Uterus (tissue), 3 donors: ENCODE measurements at regions not wholly inside any gene's neighbourhood (a gene's known extent, or its start where the extent isn't known, plus 50 kb on each side); places are given as distances from the start of the nearest gene placed in this dataset.

ENCODE experiments used
- DNase-seq, 2 donors: peaks; one replicate each; pipeline ENCODE4 v3.0.0-alpha.2; 2019 to 2020
- H3K27ac ChIP-seq, 2 donors: fragments of 200-600 bp; sonication (generic); 1 replicate in 1 of 2; 2 replicates in 1 of 2; pipeline ENCODE4 v1.5.1; 2016 to 2018
- H3K27me3 ChIP-seq, 2 donors: fragments of 200-600 bp; sonication (generic); one replicate each; pipeline ENCODE4 v1.5.1; 2018 to 2019; ENCODE audit warnings: control low read depth in 1 of 2
- H3K36me3 ChIP-seq, 2 donors: fragments of 200-600 bp; sonication (generic); one replicate each; pipeline ENCODE4 v1.5.1; 2019; ENCODE audit warnings: control low read depth in 1 of 2
- H3K4me1 ChIP-seq, 2 donors: fragments of 200-600 bp; sonication (generic); one replicate each; pipeline ENCODE4 v1.5.1; 2018 to 2019; ENCODE audit warnings: control low read depth in 1 of 2
- H3K4me3 ChIP-seq, 2 donors: fragments of 200-600 bp; sonication (generic); 1 replicate in 1 of 2; 2 replicates in 1 of 2; pipeline ENCODE4 v1.5.1; 2018 to 2019; ENCODE audit warnings: mild to moderate bottlenecking in 1 of 2
- H3K9me3 ChIP-seq, 2 donors: fragments of 200-600 bp; sonication (generic); one replicate each; pipeline ENCODE4 v1.5.1; 2019; ENCODE audit warnings: control low read depth in 1 of 2
- POLR2A ChIP-seq, 2 donors: fragments of 450-650 bp; IDR thresholded peaks; one replicate each; pipeline ENCODE4 v1.6.1; 2016; ENCODE audit warnings: antibody characterized with exemption in 2 of 2, mild to moderate bottlenecking in 1 of 2, moderate library complexity in 1 of 2
- intact Hi-C: fragments of 100-400 bp; cut with DNase I; formaldehyde crosslinking; loops from one replicate; pipeline ENCODE4 v1.15.1; 2023; ENCODE audit warnings: low total_unique reads
- TF ChIP-seq, protein P1 (sequence below), 4 experiments: fragments of 200-600 bp in 2 of 4; fragments of 450-650 bp in 2 of 4; sonication (generic) in 2 of 4; IDR thresholded peaks; one replicate each; pipeline ENCODE4 v1.5.1; 2016 to 2019; ENCODE audit warnings: antibody characterized with exemption in 4 of 4, mild to moderate bottlenecking in 2 of 4, moderate library complexity in 1 of 4
- donor health status: DM: yes; HTN: yes; CAD: no.

DNA sequence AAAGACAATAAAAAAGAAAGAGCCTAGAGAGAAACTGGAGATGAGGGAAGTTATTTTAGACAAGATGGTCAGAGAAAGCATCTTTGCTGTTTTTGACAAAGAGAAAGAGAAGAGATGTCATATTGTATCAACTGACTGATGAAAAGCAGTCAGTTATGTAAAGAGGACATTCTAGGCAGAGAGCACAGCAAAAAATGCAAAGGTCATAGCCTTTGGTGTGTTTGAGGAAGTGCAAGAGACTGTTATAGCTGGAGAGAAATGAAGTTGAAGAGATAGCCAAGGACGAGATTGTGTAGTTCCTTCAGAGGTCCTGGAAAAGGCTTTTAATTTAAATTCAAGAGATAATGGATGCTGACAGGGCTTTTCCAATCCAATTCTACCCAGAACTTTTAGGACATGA, 342.4 kb downstream of the RASEF start:
- H3K4me1 ChIP-seq: no peaks in the 10 kb centered on the region
- H3K27ac ChIP-seq: no peak overlapping the region
- DNase-seq: no peak
- no peaks in the 10 kb centered on the region for H3K36me3 ChIP-seq
- no peak overlapping the region for H3K4me3 ChIP-seq
- TF ChIP-seq, protein P1, sequence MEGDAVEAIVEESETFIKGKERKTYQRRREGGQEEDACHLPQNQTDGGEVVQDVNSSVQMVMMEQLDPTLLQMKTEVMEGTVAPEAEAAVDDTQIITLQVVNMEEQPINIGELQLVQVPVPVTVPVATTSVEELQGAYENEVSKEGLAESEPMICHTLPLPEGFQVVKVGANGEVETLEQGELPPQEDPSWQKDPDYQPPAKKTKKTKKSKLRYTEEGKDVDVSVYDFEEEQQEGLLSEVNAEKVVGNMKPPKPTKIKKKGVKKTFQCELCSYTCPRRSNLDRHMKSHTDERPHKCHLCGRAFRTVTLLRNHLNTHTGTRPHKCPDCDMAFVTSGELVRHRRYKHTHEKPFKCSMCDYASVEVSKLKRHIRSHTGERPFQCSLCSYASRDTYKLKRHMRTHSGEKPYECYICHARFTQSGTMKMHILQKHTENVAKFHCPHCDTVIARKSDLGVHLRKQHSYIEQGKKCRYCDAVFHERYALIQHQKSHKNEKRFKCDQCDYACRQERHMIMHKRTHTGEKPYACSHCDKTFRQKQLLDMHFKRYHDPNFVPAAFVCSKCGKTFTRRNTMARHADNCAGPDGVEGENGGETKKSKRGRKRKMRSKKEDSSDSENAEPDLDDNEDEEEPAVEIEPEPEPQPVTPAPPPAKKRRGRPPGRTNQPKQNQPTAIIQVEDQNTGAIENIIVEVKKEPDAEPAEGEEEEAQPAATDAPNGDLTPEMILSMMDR (IDR thresholded peaks at IDR 0.05): no peak
- no peak for TF ChIP-seq POLR2A (IDR thresholded peaks at IDR 0.05)
- H3K9me3 ChIP-seq: no peaks in the 10 kb centered on the region
- H3K27me3 ChIP-seq: no peaks in the 10 kb centered on the region
- intact Hi-C loops: no loop called here

DNA sequence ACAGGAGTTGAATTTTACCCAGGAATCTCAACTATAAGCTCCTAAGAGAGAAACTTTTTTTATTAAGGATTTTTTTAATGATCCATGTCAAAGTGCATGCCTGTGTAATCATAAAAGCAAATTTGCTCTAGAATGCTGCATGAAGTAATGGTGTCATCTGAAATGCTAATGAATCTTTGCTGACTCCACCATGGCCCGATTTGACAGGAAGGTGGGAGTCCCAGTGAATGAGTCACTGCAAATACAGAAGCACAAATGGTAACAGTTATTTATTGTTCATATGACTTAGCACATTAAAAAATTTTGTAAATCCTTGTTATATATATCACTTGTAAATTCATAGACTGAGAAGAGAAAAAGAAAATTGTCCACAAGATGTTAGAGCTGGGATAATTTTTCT, 341.3 kb downstream of the RASEF start:
- Histone ChIP-seq H3K36me3 (no peaks in the 10 kb centered on the region), H3K27me3 (no peaks in the 10 kb centered on the region), H3K4me1 (no peaks in the 10 kb centered on the region), H3K4me3 (no peak overlapping the region), H3K27ac (no peak overlapping the region), H3K9me3 (no peaks in the 10 kb centered on the region)
- intact Hi-C loops: no loop called here
- TF ChIP-seq, protein P1 (IDR thresholded peaks at IDR 0.05): no peak
- TF ChIP-seq POLR2A (IDR thresholded peaks at IDR 0.05): no peak
- no peak for DNase-seq

DNA sequence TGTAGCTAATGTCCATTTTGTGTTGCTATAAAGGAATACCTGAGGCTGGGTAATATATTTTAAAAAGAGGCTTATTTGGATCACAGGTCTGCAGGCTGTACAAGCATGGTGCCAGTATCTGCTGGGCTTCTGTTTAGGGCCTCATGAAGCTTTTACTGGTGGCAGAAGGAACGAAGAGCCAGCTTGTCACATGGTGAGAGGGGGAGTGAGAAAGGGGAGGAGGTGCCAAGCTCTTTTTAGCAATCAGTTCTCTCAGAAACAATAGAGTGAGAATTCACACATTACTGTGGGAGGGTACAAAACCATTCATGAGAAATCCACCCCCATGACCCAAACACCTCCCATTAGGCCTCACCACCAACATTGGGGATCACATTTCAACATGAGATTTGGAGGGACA, 340.9 kb downstream of the RASEF start:
- no peaks in the 10 kb centered on the region for H3K4me1 ChIP-seq
- no peak for DNase-seq
- H3K36me3 ChIP-seq: no peaks in the 10 kb centered on the region
- intact Hi-C loops: no loop called here
- no peak overlapping the region for H3K4me3 ChIP-seq
- H3K9me3 ChIP-seq: no peaks in the 10 kb centered on the region
- TF ChIP-seq, protein P1 (IDR thresholded peaks at IDR 0.05): no peak
- TF ChIP-seq POLR2A (IDR thresholded peaks at IDR 0.05): no peak
- H3K27ac ChIP-seq: no peak overlapping the region
- H3K27me3 ChIP-seq: no peaks in the 10 kb centered on the region

DNA sequence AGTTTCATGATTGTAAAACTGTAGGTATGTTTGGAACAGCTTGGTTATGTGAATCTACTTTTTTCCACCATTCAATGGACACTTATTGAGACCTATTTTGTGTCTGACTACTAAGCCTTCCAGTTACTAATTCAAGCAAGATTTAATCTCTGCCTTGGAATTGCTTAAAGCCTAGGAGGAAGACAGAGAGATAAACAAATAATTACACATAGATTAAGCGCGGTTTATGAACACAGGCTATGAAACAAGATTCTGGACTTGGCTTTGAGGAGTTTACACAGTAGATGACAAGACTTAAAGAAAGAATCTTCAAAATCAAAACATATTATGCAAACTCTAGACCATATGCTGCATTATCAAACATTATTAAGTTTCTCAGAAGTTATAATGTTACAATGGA, 340.4 kb downstream of the RASEF start:
- H3K27me3 ChIP-seq: no peaks in the 10 kb centered on the region
- no peak for TF ChIP-seq POLR2A (IDR thresholded peaks at IDR 0.05)
- TF ChIP-seq, protein P1 (IDR thresholded peaks at IDR 0.05): no peak
- H3K9me3 ChIP-seq: no peaks in the 10 kb centered on the region
- no peaks in the 10 kb centered on the region for H3K36me3 ChIP-seq
- no peak overlapping the region for H3K4me3 ChIP-seq
- no peaks in the 10 kb centered on the region for H3K4me1 ChIP-seq
- intact Hi-C loops: no loop called here
- DNase-seq: no peak
- H3K27ac ChIP-seq: no peak overlapping the region

DNA sequence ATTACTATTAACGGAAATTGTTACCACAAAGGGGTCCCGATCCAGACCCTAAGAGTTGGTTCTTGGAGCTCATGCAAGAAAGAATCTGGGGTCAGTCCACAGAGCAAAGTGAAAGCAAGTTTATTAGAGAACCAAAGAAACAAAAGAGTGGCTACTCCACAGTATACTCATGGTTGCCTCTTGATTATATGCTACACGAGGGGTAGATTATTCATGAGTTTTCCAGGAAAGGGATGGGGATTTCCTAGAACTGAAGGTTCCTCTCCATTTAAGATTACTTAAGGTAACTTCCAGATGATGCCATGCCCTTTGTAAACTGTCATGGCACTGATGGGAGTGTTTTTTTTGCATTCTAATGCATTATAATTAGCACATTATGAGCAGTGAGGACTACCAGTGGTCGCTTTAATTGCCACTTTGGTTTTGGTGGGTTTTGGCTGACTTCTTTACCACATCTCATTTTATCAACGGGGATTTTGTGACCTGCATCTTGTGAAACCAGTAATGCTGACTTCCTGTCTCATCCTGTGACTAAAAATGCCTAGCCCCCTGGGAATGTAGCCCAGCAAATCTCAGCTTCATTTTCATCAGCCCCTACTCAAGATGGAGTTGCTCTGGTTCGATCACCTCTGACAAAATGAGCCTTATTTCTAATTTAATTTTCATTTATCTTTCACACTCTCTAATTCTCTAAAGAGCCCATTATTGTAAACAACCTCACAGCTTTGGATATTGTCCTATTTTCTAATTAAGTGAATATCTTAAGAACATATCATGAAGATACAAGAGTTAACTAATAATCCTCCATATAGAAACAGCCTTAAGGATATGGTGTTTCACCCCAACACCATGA, 336.3 kb downstream of the RASEF start:
- Histone ChIP-seq H3K4me1 (no peaks in the 10 kb centered on the region), H3K27me3 (no peaks in the 10 kb centered on the region), H3K36me3 (no peaks in the 10 kb centered on the region), H3K4me3 (no peak overlapping the region), H3K27ac (no peak overlapping the region), H3K9me3 (no peaks in the 10 kb centered on the region)
- intact Hi-C loops: no loop called here
- DNase-seq: no peak
- TF ChIP-seq POLR2A (IDR thresholded peaks at IDR 0.05): no peak
- TF ChIP-seq, protein P1 (IDR thresholded peaks at IDR 0.05): no peak
